ENCODE measurements at regions not wholly inside any gene's neighbourhood (a gene's known extent, or its start where the extent isn't known, plus 50 kb on each side); places are given as distances from the start of the nearest gene placed in this dataset.

GRCh38 chr2:143933946-143934569 lies 585.9 kb downstream of the ZEB2 start:
- TF ChIP-seq CTCF (conservative IDR thresholded peaks at IDR 0.05) (no peak), ZFX (IDR thresholded peaks at IDR 0.05) (no peak)

Measured in C4-2B (cell line).